HG02870 (cell line): ENCODE measurements at regions not wholly inside any gene's neighbourhood (a gene's known extent, or its start where the extent isn't known, plus 50 kb on each side); places are given as distances from the start of the nearest gene placed in this dataset.
"Not testable (repeated sequence)": the region's sequence is repeated elsewhere in the genome, so short reads cannot be mapped to it uniquely, and the experiment has no call there.

Experiments
- ATAC-seq: cut with Tn5 transposase; IDR thresholded peaks from one replicate; pipeline ENCODE4 v1.9.1; 2021; ENCODE audit warnings: mild to moderate bottlenecking, moderate library complexity; ENCODE audit not compliant: unreplicated experiment

DNA sequence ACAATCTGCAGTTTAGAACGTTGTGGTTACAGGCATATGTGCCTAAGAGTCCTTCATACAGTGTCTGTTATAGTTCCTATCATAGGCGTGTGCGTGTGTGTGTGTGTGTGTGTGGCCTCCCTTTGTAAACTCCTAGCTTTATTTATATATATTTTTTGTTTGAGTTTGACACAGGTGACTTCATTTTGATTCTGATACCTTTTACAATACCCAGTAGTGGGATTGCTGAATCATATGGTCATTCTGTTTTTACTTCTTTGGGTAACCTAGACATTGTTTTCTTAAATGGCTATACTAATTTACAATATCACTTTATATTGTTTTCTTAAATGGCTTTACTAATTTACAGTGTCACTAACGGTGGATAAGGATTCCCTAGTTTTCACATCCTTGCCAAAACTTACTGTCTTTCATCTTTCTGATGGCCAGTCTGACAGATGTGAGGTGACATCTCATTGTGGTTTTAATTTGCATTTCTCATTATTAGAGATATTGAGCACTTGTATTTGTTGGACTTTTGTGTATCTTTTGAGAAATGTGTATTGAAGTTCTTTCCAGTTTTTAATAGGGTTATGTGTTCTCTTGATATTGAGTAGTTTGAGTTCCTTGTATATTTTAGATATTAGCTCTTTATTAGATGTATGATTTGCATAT is 211.1 kb upstream of the NUDT6 start:
- ATAC-seq: peak; percentile 88

DNA sequence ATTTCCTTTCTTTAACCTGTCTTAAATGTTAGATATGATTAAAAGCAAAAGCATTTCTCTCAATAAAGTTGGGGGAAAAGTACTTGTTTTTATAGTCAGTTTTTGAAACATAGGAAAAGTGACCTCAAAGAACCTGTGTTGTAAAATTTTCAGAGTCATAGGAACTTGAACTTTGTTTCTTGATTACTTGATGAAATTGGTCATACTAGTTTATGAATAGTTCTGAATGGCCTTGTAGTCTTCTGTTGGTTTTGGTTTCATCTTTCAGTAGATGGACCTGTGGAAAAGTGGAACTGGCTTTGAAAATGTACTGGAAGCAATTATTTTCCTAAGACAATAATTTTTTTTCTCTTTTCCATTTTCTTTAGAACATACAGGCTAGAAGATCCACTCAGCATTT is 222.2 kb upstream of the NUDT6 start:
- ATAC-seq: no peak

DNA sequence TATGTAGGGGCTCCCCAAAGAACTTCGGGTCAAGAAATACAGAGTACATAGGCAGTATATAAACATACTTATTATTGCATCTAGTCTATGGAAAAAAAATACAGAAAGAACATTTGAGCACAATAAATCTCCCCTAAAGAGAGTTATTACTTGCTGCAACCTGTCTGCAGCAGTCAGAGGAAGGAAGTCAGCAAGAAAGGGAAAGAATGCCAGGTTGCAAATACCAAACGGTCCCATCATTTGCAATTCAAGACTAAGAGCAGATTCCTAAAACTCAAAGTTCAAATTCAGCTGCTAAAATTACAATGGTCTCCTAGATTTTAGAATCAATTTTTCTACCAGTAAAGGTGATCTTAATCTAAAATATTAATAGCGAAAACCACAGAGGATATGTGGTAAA is 236.2 kb upstream of the NUDT6 start:
- no peak for ATAC-seq

DNA sequence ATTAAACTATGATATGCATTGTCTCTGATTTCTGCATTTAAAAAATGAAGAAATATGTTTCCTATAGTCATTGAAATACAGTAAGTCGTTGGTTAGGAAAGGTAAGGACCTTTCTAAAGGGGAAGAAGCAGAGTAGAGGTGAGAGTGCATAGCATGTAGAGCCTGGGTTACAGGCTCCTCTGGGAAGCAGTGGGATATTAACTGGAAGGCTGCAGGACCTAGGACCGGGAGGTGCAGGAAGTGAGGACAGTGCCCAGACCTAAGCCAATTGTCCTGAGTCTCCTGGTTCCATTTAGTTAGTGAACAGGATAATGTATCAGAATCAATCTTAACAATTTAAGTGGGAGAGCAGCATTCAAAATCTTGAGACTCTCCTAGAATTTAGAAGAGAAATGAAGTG is 237.1 kb upstream of the NUDT6 start:
- no peak for ATAC-seq

DNA sequence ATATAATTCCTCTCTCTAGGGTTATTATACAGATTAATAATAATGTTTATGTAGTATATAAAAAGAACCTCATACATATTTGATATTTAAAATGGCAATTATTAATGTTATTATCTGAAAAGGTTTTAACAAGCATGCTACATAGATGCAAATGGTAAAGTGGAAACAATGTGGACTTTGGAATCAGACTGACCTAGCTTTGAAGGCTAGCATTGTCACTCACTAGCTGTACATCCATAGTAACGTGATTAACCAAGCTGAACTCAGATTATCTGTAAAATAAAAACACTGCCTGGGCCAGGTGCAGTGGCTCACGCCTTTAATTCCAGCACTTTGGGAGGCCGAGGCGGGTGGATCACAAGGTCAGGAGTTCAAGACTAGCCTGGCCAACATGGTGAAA is 233.7 kb upstream of the SPRY1 start:
- no peak for ATAC-seq

DNA sequence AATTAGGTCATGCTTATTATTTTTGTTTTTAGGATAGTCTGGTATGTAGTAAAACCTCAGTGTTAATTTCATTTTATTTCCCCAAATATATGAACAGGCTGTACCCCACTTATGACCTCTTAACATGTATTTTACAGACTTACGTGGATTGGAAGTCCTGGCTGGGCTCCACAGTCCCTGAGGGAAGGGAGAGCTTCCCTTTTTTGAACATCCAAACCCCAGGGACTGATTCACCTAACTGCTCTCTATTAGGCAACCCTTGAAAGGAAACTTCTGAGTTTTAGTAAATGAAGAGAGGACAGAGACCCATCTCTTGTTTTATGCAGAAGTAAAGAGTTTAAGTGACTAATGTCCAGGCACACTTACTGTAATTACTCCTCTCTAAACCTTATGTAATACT is 233.1 kb upstream of the SPRY1 start:
- ATAC-seq: no peak

DNA sequence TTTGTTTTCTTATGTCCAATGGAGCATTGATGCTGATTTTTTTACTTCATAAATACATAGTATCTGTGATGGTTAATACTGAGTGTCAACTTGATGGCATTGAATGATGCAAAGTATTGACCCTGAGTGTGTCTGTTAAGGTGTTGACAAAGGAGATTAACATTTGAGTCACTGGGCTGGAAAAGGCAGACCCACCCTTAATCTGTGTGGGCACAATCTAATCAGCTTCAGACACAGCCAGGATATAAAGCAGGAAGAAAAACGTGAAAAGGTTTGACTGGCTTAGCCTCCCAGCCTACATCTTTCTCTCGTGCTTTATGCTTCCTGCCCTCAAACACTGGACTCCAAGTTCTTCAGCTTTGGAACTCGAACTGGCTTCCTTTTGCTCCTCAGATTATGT is 230.6 kb upstream of the SPRY1 start:
- ATAC-seq: no peak

DNA sequence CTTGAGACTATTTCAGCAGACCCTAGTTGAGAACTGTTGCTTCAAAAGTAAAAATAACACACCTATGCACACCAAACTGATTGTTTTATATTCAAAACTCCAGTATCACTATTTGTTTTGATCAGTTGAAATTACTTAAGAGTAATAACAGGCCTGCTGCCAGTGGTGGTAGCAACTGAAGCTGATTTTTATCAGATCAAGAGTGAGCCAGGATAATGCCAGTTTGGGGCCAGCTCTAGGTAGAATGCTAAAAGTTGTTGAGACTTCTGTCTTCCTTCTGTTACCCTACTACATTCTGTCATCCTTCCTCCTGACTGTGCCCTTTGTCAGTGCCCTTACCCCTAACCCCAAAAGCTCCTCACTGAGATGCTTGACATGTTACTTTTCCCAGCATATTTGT is 228.7 kb upstream of the SPRY1 start:
- ATAC-seq: no peak

DNA sequence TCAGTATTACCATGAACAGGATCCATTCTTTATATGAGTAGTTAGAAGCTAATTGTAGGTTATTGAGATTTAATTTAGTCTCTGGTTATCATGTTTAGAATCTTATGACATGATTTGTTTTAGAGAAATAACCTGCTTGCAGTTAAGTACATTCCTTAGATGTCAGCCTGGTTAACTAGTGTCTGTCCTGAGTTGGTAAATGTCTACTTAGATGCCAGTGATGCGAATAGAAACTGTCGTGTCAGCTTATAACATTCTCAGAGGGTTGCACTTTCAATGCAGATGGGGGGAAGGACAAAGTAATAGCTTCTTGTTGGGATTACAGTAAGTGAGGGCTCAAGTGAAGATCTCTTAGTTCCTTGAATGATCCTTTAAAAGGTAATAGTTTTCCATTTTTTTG is 227.8 kb upstream of the SPRY1 start:
- ATAC-seq: peak; percentile 53

DNA sequence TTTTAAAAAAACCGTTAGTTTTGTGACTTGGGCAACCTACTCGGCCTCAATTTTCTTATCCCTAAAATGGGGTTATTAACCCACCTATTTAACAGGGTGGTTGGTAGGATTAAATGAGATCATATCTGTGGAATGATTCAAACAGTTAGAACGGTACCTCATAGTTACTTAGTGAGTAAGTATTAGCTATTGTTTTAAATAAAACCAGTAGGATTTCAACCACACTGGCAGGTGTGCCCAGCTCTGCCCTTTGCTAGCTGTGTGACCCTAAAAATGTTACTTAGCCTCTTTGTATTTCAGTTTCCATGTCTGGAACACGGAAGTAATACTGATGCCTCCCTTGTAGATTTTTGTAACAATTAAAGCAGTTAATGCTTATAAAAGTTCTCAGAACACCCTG is 225.8 kb upstream of the SPRY1 start:
- no peak for ATAC-seq

DNA sequence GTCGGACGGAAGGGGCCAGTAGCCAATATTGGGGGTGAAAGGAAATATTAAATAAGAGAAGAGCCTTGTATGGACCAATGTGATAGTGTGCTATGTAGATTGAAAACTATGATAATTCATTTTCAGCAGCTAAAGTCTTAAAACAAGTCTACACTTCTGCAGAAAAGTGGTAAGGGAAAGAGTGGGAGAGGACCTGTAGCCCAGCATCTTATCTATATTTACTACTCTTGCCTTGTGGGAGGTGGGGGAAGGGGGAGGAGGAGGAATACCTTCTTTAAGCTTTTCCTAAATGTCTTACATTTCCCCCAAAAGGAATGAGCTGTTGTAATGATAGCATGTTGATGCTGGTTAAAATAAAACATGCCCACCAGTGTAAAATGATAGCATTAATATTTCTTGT is 220.0 kb upstream of the SPRY1 start:
- no peak for ATAC-seq

DNA sequence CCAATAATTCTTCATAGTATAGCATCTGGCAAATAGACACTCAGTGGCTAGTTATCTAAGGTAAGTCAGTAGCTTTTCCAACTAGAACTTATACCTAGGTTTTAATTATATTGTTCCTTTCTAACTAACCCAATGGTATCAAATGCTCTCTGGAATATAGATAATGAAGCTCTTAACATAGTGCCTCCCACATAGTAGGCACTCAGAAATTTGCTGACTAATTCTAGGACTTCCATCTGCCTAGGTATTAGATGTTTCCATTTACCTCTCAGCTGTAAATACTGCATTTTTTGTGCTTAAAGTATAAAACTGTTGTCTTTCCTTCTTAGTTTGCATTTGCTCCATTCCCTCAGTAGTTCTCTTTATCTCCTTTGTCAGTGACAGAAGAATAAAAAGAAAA is 214.3 kb upstream of the SPRY1 start:
- ATAC-seq: no peak

DNA sequence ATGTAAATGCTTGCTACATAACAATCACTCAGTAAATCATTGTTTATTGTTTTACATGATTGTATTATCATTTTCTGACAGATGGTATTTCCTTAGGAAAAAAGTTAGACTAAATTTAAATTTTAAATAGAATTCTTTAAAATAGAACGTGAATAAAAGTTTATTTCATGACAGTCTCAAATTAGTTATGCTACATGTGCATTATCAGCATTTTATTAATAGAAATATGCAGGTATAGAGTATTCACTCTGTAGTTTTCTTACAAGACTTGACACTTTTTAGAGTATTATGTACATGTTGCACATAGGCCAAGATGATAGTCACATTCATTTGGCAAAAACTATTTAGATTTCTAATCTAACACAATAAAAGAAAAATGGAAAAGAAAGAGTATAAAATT is 213.3 kb upstream of the SPRY1 start:
- ATAC-seq: no peak

DNA sequence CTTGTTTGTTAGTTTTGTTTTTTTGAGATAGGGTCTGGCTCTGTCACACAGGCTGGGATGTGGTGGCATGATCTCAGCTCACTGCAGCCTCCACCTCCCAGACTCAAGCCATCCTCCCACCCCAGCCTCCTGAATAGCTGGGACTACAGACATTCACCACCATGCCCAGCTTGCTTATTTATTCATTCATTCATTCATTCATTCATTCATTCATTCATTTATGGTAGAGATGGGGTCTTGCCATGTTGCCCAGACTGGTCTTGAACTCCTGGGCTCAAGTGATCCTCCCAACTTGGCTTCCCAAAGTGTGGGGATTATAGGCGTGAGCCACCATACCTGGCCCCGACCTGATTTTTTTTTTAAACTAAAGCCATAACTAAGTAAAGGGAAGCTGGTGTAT is 212.8 kb upstream of the SPRY1 start:
- not testable (repeated sequence) for ATAC-seq

DNA sequence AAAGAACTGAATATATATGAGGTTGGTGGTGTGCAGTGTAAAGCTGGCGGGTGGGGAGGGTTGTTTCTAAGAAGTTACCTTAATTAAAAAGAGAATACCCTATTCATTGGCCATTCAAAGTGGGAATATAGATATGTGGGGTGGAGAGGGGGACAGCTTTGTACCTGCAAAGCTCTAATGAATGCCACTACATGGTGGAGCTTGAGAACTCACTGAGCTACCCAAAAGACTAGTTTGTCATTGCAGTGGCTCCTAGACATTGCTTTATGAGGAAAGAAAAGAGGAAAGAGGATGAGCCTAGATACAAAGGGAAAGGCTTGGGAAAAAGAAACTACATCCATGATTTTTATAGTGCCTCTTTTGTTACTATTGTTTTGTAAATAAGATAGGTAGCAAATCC is 209.9 kb upstream of the SPRY1 start:
- no peak for ATAC-seq

DNA sequence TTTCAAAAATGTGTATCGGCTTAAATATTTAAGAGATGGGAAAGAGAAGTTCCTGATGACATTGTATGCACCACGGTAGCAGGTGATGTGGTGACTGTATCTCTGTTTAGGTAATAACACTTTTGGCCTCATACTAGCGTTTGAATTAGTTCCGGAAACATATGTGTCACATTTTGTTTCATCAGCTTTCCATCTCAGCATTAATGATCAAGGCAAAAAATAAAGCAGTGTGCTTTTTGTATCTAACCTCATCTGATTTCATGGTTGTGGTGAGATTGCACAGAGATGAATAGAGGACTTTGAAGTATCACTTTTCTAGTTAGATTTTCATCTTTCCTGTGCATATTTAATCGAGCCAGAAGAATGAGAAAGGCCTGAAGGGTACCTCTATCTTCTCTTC is 206.4 kb upstream of the SPRY1 start:
- ATAC-seq: no peak

DNA sequence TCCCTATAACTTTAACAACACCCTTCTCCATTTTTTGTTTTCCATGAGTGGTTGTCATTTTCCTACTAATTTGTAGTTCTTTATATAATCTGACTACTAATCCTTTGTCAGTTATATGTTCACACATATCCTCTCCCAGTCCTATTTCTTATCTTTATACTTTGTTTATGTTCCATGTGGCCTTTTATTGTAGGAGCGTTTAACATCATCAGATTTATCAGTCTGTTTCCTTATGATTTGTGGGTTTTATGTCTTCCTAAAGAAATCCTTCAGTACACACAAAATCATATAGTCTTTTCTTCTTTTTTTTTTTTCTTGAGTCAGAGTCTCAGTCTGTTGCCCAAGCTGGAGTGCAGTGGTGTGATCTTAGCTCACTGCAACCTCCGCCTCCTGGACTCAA is 204.9 kb upstream of the SPRY1 start:
- no peak for ATAC-seq

DNA sequence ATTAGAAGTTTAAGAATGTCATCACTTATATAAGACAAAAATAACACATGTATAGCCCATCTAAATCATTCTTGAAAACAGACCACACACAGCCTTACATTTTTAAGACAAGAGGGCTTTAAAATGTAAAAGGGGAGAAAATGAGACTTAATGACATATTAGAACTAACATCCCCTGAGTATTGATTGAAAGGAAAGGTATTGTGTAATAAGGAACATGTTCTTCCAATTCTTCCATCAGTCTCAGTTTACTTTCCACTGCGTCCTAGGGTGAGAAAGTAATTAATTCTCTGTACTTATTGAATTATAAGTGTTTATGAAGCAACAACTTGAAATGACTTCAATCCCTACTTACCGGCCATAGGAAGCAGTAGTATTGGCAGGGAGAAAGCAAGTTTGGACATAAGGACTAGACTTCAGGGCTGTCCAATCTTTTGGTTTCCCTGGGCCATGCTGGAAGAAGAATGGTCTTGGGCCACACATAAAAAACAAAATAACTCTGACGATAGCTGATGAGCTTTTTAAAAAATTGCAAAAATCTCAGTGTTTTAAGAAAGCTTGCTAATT is 202.7 kb upstream of the SPRY1 start:
- ATAC-seq: no peak

DNA sequence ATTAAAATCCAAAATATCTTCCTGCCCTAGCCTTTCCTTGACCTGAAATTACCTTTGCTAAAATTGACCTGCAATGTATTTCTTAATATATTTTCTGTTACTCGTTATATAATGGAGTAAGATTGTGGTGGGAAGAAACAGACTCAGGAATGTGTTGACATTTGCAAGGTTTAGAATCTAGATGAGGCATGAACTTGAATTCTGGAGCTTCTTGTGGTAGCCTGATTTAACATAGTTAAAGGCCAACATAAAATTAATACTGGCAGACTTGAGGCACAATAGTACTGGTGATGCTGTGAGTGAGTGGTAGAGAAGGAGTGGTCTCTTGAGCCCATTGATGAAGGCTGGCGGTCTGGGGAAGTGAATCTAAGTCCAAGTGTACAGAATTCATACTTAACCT is 197.9 kb upstream of the SPRY1 start:
- ATAC-seq: no peak

DNA sequence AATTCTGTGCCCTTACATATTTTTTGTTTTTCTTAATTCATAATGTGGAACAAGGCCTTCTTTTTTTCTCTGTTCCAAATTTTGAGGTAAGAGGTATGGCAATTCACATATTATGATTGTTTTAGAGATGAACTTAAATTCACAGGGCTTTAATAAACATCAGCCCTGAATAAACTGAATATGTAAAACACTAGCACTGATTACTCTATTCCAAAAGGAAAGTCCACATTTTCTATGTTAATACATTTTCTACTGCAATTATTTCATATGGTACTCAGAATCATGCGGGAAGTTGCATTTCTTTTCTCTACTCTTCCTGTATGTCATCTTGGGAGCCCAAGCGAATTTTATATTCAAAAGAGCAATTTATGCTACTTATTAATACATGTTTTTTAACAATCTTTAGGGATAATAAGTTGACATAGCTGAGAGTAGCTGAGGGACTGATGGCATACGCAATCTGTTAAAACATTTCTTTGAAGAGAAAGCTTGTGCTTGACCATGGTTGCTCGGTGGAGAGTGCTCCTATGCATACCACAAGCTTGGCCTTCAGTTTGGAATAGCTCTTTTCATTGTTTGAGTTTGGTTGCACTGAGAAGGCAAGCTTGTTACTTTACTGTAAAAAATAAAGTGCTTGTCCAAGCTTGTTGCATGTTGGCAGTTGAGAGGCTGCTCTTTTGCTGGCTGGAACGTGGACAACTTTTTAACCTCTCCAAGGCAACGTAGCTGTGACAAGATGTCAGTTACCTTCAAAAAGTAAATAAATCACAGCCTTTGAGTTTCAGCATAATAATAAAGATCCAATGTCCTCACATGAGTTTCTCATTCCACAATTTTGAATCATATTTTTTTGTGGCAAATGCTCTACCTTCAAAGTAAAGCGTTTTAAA is 196.3 kb upstream of the SPRY1 start:
- ATAC-seq: no peak

DNA sequence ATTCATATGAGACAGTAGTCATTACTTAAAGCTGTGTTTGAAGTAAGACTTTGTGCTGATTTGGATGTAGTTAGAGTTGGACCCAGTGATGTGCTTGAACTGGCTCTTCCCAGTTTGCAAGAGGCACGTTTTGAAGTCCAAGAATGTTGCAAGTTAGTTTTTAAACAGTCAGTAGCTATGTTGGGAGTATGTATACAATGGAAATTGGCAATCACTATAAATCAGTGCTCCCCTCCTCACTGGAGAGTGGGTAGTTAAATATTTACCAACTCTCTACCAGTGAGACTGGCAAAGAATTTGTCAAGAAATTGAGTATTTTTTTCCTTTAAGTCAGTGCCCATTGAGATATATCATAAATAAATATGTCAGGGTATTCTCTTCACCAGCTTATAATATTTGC is 191.9 kb upstream of the SPRY1 start:
- ATAC-seq: no peak

DNA sequence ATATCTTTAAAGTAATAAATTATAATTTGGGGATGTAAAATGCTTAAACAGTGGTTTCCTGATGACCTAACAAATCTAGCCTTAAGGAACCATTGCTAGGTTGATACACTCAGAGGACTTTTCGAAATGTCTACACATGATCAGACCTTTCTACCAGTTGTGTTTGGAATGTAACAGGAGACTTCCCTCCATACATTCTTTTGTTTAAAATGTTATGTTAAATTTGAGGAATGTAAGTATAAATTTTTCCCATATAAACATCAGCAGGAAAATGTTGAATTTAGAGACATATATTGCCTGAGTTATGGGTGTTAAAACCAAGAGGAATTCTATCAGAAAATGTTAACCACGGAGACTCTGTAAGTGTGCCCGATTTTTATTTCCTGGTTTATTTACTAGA is 190.6 kb upstream of the SPRY1 start:
- no peak for ATAC-seq
